ENCODE measurements at regions not wholly inside any gene's neighbourhood (a gene's known extent, or its start where the extent isn't known, plus 50 kb on each side); places are given as distances from the start of the nearest gene placed in this dataset.

DNA sequence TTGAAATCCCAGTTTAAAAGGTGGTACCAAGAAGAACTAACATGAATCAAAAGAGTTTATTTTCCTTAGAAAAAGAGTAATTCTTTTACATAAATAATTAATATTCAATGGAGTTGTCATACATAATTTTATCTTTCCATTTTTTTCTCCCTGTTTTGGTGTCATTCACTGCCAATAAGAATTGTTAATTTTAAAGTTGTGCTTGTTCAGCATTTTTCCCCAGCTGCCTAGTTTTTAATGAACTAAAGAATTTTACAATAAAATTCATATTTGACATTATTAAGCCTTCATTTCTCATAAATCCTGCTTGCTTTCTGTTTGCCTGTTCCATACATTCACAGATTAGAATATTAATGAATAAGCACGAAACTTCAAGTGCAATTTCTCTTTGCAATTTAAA, 393.6 kb downstream of the GRXCR1 start:
- H3K4me1 ChIP-seq (replicated peaks in 1 of 2; ENCODE audit: control insufficient read depth in 2 of 2, insufficient read depth in 2 of 2, low read length in 2 of 2), result no peaks in the 10 kb centered on the region
- POLR2A ChIA-PET, result no interaction called here
- no peaks in the 10 kb centered on the region for H3K36me3 ChIP-seq (ENCODE audit: control insufficient read depth, insufficient read depth, low read length)
- no peaks in the 10 kb centered on the region for H3K9me3 ChIP-seq (replicated peaks; ENCODE audit: control insufficient read depth, insufficient read depth, low read depth, low read length)
- ATAC-seq (no peak), DNase-seq (ENCODE audit: extremely low read depth in 1 of 4, low spot score in 3 of 4) (no peak), FAIRE-seq (no peak)
- in situ Hi-C loops (cut with MboI), result no loop called here
- no peak overlapping the region for H3K27ac ChIP-seq (ENCODE audit: extremely low read depth, low read depth, low read length)
- H3K9me1 ChIP-seq (ENCODE audit: control insufficient read depth, insufficient read depth, low read length), result no peaks in the 10 kb centered on the region
- no peak overlapping the region for H3K4me3 ChIP-seq
- no peak overlapping the region for H3K9ac ChIP-seq (ENCODE audit: insufficient read depth in 1 of 2, low read depth in 2 of 2, low read length in 2 of 2)
- CTCF ChIA-PET (ENCODE audit: low intra/inter-chr PET ratio), result no interaction called here
- no peaks in the 10 kb centered on the region for H3K79me2 ChIP-seq (ENCODE audit: control insufficient read depth, insufficient read depth, low read length)
- BruUV-seq (replicated peaks), result no TSS peak
- H4K20me1 ChIP-seq (replicated peaks; ENCODE audit: control insufficient read depth, insufficient read depth, low read length), result no peaks in the 10 kb centered on the region
- H2AFZ ChIP-seq (ENCODE audit: low read depth, low read length), result no peak overlapping the region
- WGBS (ENCODE audit: insufficient coverage, low coverage, missing lambda C conversion rate), result 0% methylated on average over 1 of the region's 1 CpG
- TF ChIP-seq HOMEZ (CRISPR knock-in tag; IDR thresholded peaks at IDR 0.05) (no peak), MAFF (IDR thresholded peaks at IDR 0.05; ENCODE audit: low read length) (0 out of 2 replicates have a peak, but pooled peaks have one; percentile 17), MAFG (tag; conservative IDR thresholded peaks at IDR 0.05) (0 out of 2 replicates have a peak, but pooled peaks have one; percentile 12), ZNF316 (IDR thresholded peaks at IDR 0.05) (peak; percentile 45; the same call in 1 of the 2 replicates)
- intact Hi-C loops (cut with micrococcal nuclease), result no loop called here
- H3K27me3 ChIP-seq (ENCODE audit: control insufficient read depth in 2 of 2, insufficient read depth in 2 of 2, low read length in 2 of 2), result no peaks in the 10 kb centered on the region
- no peak overlapping the region for H3K4me2 ChIP-seq (ENCODE audit: insufficient read depth, low read length)

- no peak for ATAC-seq
- WGBS (ENCODE audit: insufficient coverage, low coverage, missing lambda C conversion rate), result 33% methylated on average over 2 of the region's 2 CpGs
- in situ Hi-C loops (cut with MboI), result no loop called here
- Histone ChIP-seq H4K20me1 (replicated peaks; ENCODE audit: control insufficient read depth, insufficient read depth, low read length) (no peaks in the 10 kb centered on the region), H3K79me2 (ENCODE audit: control insufficient read depth, insufficient read depth, low read length) (no peaks in the 10 kb centered on the region), H3K4me1 (replicated peaks in 1 of 2; ENCODE audit: control insufficient read depth in 2 of 2, insufficient read depth in 2 of 2, low read length in 2 of 2) (no peaks in the 10 kb centered on the region), H3K36me3 (ENCODE audit: control insufficient read depth, insufficient read depth, low read length) (no peaks in the 10 kb centered on the region), H3K27ac (ENCODE audit: extremely low read depth, low read depth, low read length) (no peak overlapping the region), H3K9ac (ENCODE audit: insufficient read depth in 1 of 2, low read depth in 2 of 2, low read length in 2 of 2) (no peak overlapping the region), H3K9me1 (ENCODE audit: control insufficient read depth, insufficient read depth, low read length) (no peaks in the 10 kb centered on the region), H3K4me2 (ENCODE audit: insufficient read depth, low read length) (no peak overlapping the region), H2AFZ (ENCODE audit: low read depth, low read length) (no peak overlapping the region), H3K27me3 (ENCODE audit: control insufficient read depth in 2 of 2, insufficient read depth in 2 of 2, low read length in 2 of 2) (no peaks in the 10 kb centered on the region), H3K9me3 (replicated peaks; ENCODE audit: control insufficient read depth, insufficient read depth, low read depth, low read length) (no peaks in the 10 kb centered on the region), H3K4me3 (no peak overlapping the region)
- CTCF ChIA-PET (ENCODE audit: low intra/inter-chr PET ratio), result no interaction called here
- no peak for FAIRE-seq
- DNase-seq (ENCODE audit: extremely low read depth in 1 of 4, low spot score in 3 of 4), result no peak
- intact Hi-C loops (cut with micrococcal nuclease), result no loop called here
- no peak for TF ChIP-seq ZNF184 (CRISPR knock-in tag; IDR thresholded peaks at IDR 0.05)
- TF ChIP-seq CEBPG (CRISPR knock-in tag; IDR thresholded peaks at IDR 0.05), result no peak
- peak in 1 of 2 experiments; percentile 42; a peak in 1 of 4 replicates for TF ChIP-seq CEBPG (tag; conservative IDR thresholded peaks at IDR 0.05 in 1 of 2, IDR thresholded peaks at IDR 0.05 in 1 of 2)
- no peak for TF ChIP-seq BDP1 (IDR thresholded peaks at IDR 0.05; ENCODE audit: insufficient read depth, insufficient read length)
- TF ChIP-seq, protein P1, sequence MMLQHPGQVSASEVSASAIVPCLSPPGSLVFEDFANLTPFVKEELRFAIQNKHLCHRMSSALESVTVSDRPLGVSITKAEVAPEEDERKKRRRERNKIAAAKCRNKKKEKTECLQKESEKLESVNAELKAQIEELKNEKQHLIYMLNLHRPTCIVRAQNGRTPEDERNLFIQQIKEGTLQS (IDR thresholded peaks at IDR 0.05), result 0 out of 2 replicates have a peak, but pooled peaks have one; percentile 8
- TF ChIP-seq, protein P1 (CRISPR knock-in tag; conservative IDR thresholded peaks at IDR 0.05), result no peak
- BruUV-seq (replicated peaks), result no TSS peak
- POLR2A ChIA-PET, result no interaction called here
These were observed 404.5 kb downstream of the GRXCR1 start for GRCh38 chr4:43296946-43297528.
